ENCODE measurements at regions not wholly inside any gene's neighbourhood (a gene's known extent, or its start where the extent isn't known, plus 50 kb on each side); places are given as distances from the start of the nearest gene placed in this dataset.

GRCh38 chr15:45804028-45804427, 169.2 kb downstream of the SQOR start:
- no peak for TF ChIP-seq GATA2 (IDR thresholded peaks at IDR 0.05; ENCODE audit: low read depth, low read length)
- no peak for TF ChIP-seq GATA3 (IDR thresholded peaks at IDR 0.05; ENCODE audit: low read depth, low read length)
